Neuron (in vitro differentiated cells): ENCODE measurements at regions not wholly inside any gene's neighbourhood (a gene's known extent, or its start where the extent isn't known, plus 50 kb on each side); places are given as distances from the start of the nearest gene placed in this dataset.

Experiments
- H2AFZ ChIP-seq: one replicate; pipeline ENCODE4 v1.6.1; 2013; ENCODE audit warnings: low read depth, mild to moderate bottlenecking, inconsistent platforms, low read length, moderate library complexity
- H3K27me3 ChIP-seq: one replicate; pipeline ENCODE4 v1.6.1; 2013; ENCODE audit warnings: low read length; ENCODE audit not compliant: insufficient read depth
- H3K36me3 ChIP-seq: one replicate; pipeline ENCODE4 v1.6.1; 2013; ENCODE audit warnings: low read length; ENCODE audit not compliant: insufficient read depth
- H3K4me1 ChIP-seq: one replicate; pipeline ENCODE4 v1.6.1; 2013; ENCODE audit warnings: low read length; ENCODE audit not compliant: insufficient read depth
- H3K4me3 ChIP-seq: 2 replicates; pipeline ENCODE4 v1.5.1; 2013; ENCODE audit warnings: mild to moderate bottlenecking, low read length, moderate library complexity
- H3K9me3 ChIP-seq: one replicate; pipeline ENCODE4 v1.6.1; 2013; ENCODE audit warnings: low read length

- Histone ChIP-seq H3K4me3 (no peak overlapping the region), H3K4me1 (no peaks in the 10 kb centered on the region), H3K27me3 (no peaks in the 10 kb centered on the region), H3K36me3 (no peaks in the 10 kb centered on the region), H2AFZ (no peak overlapping the region), H3K9me3 (no peaks in the 10 kb centered on the region)
These were observed 368.3 kb upstream of the BTBD3 start for GRCh38 chr20:11549172-11550103.

DNA sequence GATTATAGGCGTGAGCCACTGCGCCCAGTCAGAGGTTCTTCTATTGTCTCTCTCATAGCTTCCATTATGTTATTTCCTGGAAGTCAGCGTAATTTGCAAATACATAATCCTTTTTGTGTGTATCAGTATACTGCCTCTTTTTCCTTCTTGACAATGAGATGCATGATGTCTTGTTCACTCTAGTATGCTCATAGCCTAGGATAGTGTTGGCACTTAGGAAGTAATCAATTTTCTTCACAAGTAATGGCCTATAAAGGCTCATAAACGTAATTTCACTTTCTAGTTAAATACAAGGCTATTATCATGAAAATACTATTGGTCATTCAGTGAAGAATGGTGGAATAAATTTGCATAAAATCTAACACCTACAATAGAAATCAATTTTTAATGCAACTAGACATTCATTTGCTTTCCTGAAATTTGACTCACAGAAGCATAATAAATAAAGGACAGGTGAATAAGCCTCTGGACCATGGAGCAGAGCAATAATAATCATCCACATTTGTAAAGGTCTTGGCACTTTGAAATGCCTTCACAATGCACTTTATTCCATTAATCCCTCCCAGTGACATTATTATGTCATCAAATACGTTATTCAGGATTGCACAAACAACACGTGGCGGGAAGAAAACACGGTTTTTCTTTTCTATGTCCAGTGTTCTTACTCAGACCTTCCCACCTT, 366.9 kb upstream of the BTBD3 start:
- no peak overlapping the region for H2AFZ ChIP-seq
- H3K36me3 ChIP-seq: no peaks in the 10 kb centered on the region
- H3K4me1 ChIP-seq: no peaks in the 10 kb centered on the region
- no peaks in the 10 kb centered on the region for H3K9me3 ChIP-seq
- no peaks in the 10 kb centered on the region for H3K27me3 ChIP-seq
- H3K4me3 ChIP-seq: no peak overlapping the region

GRCh38 chr20:11551479-11551878, 366.2 kb upstream of the BTBD3 start:
- no peaks in the 10 kb centered on the region for H3K36me3 ChIP-seq
- no peaks in the 10 kb centered on the region for H3K9me3 ChIP-seq
- no peaks in the 10 kb centered on the region for H3K4me1 ChIP-seq
- no peak overlapping the region for H2AFZ ChIP-seq
- no peaks in the 10 kb centered on the region for H3K27me3 ChIP-seq
- H3K4me3 ChIP-seq: no peak overlapping the region

DNA sequence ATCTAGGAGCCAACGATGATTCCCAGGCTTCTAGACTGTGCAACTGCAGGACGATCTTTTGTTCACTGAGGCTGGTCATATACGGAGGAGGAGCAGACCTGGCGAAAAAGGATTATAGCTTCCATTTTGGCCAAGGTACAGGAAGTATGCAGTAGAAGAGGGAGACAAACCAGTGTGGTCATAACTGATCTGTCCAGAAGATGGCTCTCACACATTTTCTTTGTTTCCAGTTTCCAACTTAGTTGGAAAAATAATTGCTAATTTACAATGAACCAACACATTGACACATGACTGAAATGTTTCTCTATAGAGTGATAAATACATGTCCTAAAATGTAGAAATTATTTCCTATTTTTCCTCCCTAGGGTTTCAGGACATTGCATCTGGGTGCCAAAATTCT, 364.1 kb upstream of the BTBD3 start:
- H3K36me3 ChIP-seq: no peaks in the 10 kb centered on the region
- no peaks in the 10 kb centered on the region for H3K4me1 ChIP-seq
- no peak overlapping the region for H2AFZ ChIP-seq
- H3K4me3 ChIP-seq: no peak overlapping the region
- H3K9me3 ChIP-seq: no peaks in the 10 kb centered on the region
- H3K27me3 ChIP-seq: no peaks in the 10 kb centered on the region

DNA sequence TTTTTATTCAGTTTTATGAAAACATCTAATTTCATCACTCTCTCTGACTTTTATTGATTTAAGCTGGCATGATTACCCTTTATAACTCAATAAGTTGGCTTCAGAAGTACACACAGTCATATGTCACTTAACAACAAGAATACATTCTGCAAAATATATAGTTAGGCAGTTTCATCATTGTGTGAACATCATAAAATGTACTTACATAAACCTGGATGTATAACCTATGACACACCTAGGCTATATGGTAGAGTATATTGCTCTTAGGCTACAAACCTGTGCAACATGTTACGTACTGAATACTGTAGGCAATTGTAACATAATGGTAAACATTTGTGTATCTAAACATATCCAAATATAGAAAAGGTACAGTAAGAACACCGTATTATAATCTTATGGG, 362.2 kb upstream of the BTBD3 start:
- H3K9me3 ChIP-seq: no peaks in the 10 kb centered on the region
- no peaks in the 10 kb centered on the region for H3K36me3 ChIP-seq
- H3K27me3 ChIP-seq: no peaks in the 10 kb centered on the region
- no peak overlapping the region for H3K4me3 ChIP-seq
- H2AFZ ChIP-seq: no peak overlapping the region
- no peaks in the 10 kb centered on the region for H3K4me1 ChIP-seq

- H3K4me1 ChIP-seq: no peaks in the 10 kb centered on the region
- H3K9me3 ChIP-seq: no peaks in the 10 kb centered on the region
- H3K36me3 ChIP-seq: no peaks in the 10 kb centered on the region
- no peaks in the 10 kb centered on the region for H3K27me3 ChIP-seq
- no peak overlapping the region for H3K4me3 ChIP-seq
- no peak overlapping the region for H2AFZ ChIP-seq
These were observed 361.3 kb upstream of the BTBD3 start for GRCh38 chr20:11556410-11556809.

DNA sequence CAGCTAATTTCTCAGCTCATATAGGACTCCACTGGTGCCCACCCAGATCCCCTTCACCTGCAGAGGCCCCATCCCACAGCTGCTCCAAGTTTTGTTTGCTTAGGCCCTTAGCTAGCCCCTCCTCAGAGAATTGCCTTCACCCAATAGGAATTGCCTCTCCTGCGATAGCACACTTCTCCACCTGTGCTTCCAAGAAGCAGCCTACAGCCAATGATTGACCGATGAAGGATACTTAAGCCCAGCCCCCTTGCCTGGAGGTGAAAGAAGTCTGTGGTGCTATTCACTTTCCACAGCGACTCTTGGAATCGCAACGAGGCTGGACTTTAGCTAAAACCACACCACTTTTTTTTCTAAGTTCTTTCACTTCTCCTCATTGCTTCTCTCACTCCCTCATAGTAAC, 353.2 kb upstream of the BTBD3 start:
- H3K4me3 ChIP-seq: no peak overlapping the region
- H3K4me1 ChIP-seq: peaks cover 3% of the 10 kb centered on the region
- no peaks in the 10 kb centered on the region for H3K27me3 ChIP-seq
- no peak overlapping the region for H2AFZ ChIP-seq
- no peaks in the 10 kb centered on the region for H3K9me3 ChIP-seq
- no peaks in the 10 kb centered on the region for H3K36me3 ChIP-seq

DNA sequence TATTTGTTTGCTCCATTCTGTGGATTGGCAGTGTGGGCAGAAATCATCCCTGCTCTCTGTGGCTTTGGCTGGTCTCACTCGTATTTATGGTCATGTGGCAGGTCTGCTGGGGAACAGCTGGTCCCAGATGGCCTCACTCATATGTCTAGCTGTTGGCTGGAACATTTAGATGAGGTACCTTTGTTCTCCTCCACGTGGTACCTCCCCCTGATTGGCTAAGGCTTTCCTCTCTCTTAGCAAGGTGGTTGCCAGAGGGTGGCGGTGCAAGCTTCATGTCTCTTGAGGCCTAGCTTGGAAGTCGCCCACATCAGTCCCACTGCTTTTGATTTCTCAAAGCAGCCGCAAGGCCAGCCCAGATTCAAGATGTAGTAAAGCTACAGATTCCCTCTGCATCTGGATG, 348.5 kb upstream of the BTBD3 start:
- H3K4me1 ChIP-seq: peaks cover 14% of the 10 kb centered on the region
- no peaks in the 10 kb centered on the region for H3K27me3 ChIP-seq

GRCh38 chr20:11573507-11573906, 344.2 kb upstream of the BTBD3 start:
- no peak overlapping the region for H3K4me3 ChIP-seq
- no peaks in the 10 kb centered on the region for H3K9me3 ChIP-seq
- H3K4me1 ChIP-seq: peaks cover 17% of the 10 kb centered on the region
- H2AFZ ChIP-seq: no peak overlapping the region
- H3K27me3 ChIP-seq: no peaks in the 10 kb centered on the region
- H3K36me3 ChIP-seq: no peaks in the 10 kb centered on the region

More for the DNA sequence above, 348.5 kb upstream of the BTBD3 start:
- H3K4me3 ChIP-seq: no peak overlapping the region
- H3K36me3 ChIP-seq: no peaks in the 10 kb centered on the region
- no peaks in the 10 kb centered on the region for H3K9me3 ChIP-seq
- H2AFZ ChIP-seq: no peak overlapping the region

DNA sequence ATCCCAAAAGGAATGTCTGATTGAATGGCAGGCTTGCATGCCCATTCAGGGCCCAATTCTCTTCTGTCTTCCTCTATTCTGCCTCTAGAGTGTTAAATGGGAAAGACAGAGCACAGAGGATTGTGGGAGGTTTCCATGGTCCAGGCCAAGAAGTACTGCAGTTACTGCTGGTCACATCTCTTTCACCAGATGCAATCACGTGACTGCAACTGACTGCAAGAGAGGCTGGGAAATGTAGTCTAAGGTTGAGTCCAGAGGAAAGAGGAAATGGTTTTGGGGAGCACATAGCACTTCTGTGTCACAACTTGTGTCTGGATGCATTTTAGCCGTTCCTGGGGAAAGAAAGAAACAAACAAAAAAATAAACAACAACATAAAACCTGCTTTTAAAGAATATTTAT, 336.4 kb upstream of the BTBD3 start:
- Histone ChIP-seq H3K9me3 (no peaks in the 10 kb centered on the region), H3K4me1 (no peaks in the 10 kb centered on the region), H2AFZ (no peak overlapping the region), H3K27me3 (peaks cover 2% of the 10 kb centered on the region), H3K36me3 (no peaks in the 10 kb centered on the region), H3K4me3 (no peak overlapping the region)

- Histone ChIP-seq H3K4me3 (no peak overlapping the region), H2AFZ (no peak overlapping the region), H3K27me3 (peaks cover 2% of the 10 kb centered on the region), H3K4me1 (no peaks in the 10 kb centered on the region), H3K36me3 (no peaks in the 10 kb centered on the region), H3K9me3 (no peaks in the 10 kb centered on the region)
These were observed 335.6 kb upstream of the BTBD3 start for GRCh38 chr20:11582060-11582459.

GRCh38 chr20:11585752-11586352, 331.8 kb upstream of the BTBD3 start:
- no peak overlapping the region for H2AFZ ChIP-seq
- H3K4me3 ChIP-seq: no peak overlapping the region
- peaks cover 2% of the 10 kb centered on the region for H3K27me3 ChIP-seq
- H3K9me3 ChIP-seq: no peaks in the 10 kb centered on the region
- H3K4me1 ChIP-seq: no peaks in the 10 kb centered on the region
- no peaks in the 10 kb centered on the region for H3K36me3 ChIP-seq

DNA sequence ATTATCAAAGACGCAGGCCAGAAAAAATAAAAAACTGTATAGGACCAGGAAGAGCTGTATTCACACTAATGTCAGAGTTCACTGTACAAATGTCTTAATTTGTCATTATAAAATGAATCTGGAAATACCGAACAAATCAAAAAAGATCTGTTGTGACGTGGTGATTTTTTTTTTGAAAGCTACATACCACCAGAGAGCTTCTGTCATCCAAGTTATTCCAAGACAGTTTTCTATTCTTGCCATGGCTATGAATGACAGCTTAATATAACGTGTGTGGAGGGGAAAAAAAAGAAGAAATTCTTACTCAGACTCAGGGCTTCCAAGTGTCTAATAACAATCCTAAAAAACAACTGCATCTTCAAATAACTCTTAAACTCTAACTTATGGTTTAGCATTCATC, 328.8 kb upstream of the BTBD3 start:
- no peaks in the 10 kb centered on the region for H3K9me3 ChIP-seq
- no peaks in the 10 kb centered on the region for H3K27me3 ChIP-seq
- H3K4me1 ChIP-seq: no peaks in the 10 kb centered on the region
- no peak overlapping the region for H2AFZ ChIP-seq
- no peaks in the 10 kb centered on the region for H3K36me3 ChIP-seq
- H3K4me3 ChIP-seq: no peak overlapping the region
